ENCODE measurements at regions not wholly inside any gene's neighbourhood (a gene's known extent, or its start where the extent isn't known, plus 50 kb on each side); places are given as distances from the start of the nearest gene placed in this dataset.
"Not testable (repeated sequence)": the region's sequence is repeated elsewhere in the genome, so short reads cannot be mapped to it uniquely, and the experiment has no call there.

GRCh38 chr4:97003715-97004114, 1139.6 kb downstream of the STPG2 start:
- DNase-seq: no peak

- no peak for DNase-seq
Measured at GRCh38 chr4:97013309-97013708, 1130.0 kb downstream of the STPG2 start.

GRCh38 chr4:97013711-97014110, 1129.6 kb downstream of the STPG2 start:
- no peak for DNase-seq

- DNase-seq: no peak
Measured at GRCh38 chr4:97015301-97015700, 1128.0 kb downstream of the STPG2 start.

- peak in 1 of 2 experiments; percentile 18 for DNase-seq
Measured at GRCh38 chr4:97016186-97016907, 1126.9 kb downstream of the STPG2 start.

- DNase-seq: no peak
Measured at GRCh38 chr4:97027728-97028410, 1115.4 kb downstream of the STPG2 start.

- no peak for DNase-seq
Measured at GRCh38 chr4:97028785-97029184, 1114.5 kb downstream of the STPG2 start.

- not testable (repeated sequence) for DNase-seq
Measured at GRCh38 chr4:97037411-97038145, 1105.7 kb downstream of the STPG2 start.

- DNase-seq: no peak
Measured at GRCh38 chr4:97038146-97038516, 1105.1 kb downstream of the STPG2 start.

- no peak for DNase-seq
Measured at GRCh38 chr4:97072666-97073065, 1070.6 kb downstream of the STPG2 start.

- DNase-seq: no peak
Measured at GRCh38 chr4:97073194-97073593, 1070.1 kb downstream of the STPG2 start.

GRCh38 chr4:97074531-97074930, 1068.7 kb downstream of the STPG2 start:
- no peak for DNase-seq

- no peak for DNase-seq
Measured at GRCh38 chr4:97081951-97082350, 1061.3 kb downstream of the STPG2 start.

- not testable (repeated sequence) for DNase-seq
Measured at GRCh38 chr4:97097036-97097435, 1046.2 kb downstream of the STPG2 start.

- not testable (repeated sequence) for DNase-seq
Measured at GRCh38 chr4:97101171-97101570, 1042.1 kb downstream of the STPG2 start.

GRCh38 chr4:97103252-97103651, 1040.0 kb downstream of the STPG2 start:
- no peak for DNase-seq

GRCh38 chr4:97104006-97104405, 1039.3 kb downstream of the STPG2 start:
- DNase-seq: no peak

- no peak for DNase-seq
Measured at GRCh38 chr4:97104666-97105065, 1038.6 kb downstream of the STPG2 start.

GRCh38 chr4:97105347-97106099, 1037.8 kb downstream of the STPG2 start:
- DNase-seq: no peak

GRCh38 chr4:97106161-97106560, 1037.1 kb downstream of the STPG2 start:
- DNase-seq: no peak

GRCh38 chr4:97110506-97110905, 1032.8 kb downstream of the STPG2 start:
- no peak for DNase-seq

- no peak for DNase-seq
Measured at GRCh38 chr4:97116511-97116910, 1026.8 kb downstream of the STPG2 start.

GRCh38 chr4:97121493-97121892, 1021.8 kb downstream of the STPG2 start:
- no peak for DNase-seq

Measured in NCI-H2081 (cell line).